ENCODE measurements at regions not wholly inside any gene's neighbourhood (a gene's known extent, or its start where the extent isn't known, plus 50 kb on each side); places are given as distances from the start of the nearest gene placed in this dataset.

DNA sequence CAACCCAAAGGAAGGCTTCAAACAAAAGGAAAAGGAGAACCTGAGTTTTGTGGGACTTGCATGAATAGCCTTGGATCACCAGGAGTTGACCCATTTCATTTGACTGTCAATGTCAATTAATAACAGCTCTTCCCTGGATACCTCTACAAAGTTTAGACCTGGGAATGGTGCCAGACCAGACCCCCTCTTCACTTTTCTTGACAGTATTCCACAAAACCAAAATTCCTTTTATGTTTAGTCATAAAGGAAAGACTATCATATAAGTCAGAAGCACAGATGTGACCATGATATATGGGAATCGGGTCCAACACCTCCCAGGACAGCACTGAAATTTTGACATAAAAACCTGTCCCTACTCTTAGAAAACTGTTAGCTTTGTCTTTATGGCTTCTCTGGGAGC is 191.8 kb downstream of the LYPLAL1 start (continued):
- TF ChIP-seq, protein P1, sequence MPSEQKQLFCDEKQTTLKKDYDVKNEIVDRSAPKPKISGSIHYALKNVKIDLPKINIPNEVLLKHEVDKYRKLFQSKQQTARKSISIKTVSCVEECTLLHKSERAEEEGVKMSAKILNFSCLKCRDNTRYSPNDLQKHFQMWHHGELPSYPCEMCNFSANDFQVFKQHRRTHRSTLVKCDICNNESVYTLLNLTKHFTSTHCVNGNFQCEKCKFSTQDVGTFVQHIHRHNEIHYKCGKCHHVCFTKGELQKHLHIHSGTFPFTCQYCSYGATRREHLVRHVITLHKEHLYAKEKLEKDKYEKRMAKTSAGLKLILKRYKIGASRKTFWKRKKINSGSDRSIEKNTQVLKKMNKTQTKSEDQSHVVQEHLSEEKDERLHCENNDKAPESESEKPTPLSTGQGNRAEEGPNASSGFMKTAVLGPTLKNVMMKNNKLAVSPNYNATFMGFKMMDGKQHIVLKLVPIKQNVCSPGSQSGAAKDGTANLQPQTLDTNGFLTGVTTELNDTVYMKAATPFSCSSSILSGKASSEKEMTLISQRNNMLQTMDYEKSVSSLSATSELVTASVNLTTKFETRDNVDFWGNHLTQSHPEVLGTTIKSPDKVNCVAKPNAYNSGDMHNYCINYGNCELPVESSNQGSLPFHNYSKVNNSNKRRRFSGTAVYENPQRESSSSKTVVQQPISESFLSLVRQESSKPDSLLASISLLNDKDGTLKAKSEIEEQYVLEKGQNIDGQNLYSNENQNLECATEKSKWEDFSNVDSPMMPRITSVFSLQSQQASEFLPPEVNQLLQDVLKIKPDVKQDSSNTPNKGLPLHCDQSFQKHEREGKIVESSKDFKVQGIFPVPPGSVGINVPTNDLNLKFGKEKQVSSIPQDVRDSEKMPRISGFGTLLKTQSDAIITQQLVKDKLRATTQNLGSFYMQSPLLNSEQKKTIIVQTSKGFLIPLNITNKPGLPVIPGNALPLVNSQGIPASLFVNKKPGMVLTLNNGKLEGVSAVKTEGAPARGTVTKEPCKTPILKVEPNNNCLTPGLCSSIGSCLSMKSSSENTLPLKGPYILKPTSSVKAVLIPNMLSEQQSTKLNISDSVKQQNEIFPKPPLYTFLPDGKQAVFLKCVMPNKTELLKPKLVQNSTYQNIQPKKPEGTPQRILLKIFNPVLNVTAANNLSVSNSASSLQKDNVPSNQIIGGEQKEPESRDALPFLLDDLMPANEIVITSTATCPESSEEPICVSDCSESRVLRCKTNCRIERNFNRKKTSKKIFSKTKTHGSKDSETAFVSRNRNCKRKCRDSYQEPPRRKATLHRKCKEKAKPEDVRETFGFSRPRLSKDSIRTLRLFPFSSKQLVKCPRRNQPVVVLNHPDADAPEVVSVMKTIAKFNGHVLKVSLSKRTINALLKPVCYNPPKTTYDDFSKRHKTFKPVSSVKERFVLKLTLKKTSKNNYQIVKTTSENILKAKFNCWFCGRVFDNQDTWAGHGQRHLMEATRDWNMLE (tag by site-specific recombination; conservative IDR thresholded peaks at IDR 0.05; ENCODE audit: low read depth): no peak
- no peak for TF ChIP-seq ZBTB20 (tag by site-specific recombination; IDR thresholded peaks at IDR 0.05)
- TF ChIP-seq, protein P2, sequence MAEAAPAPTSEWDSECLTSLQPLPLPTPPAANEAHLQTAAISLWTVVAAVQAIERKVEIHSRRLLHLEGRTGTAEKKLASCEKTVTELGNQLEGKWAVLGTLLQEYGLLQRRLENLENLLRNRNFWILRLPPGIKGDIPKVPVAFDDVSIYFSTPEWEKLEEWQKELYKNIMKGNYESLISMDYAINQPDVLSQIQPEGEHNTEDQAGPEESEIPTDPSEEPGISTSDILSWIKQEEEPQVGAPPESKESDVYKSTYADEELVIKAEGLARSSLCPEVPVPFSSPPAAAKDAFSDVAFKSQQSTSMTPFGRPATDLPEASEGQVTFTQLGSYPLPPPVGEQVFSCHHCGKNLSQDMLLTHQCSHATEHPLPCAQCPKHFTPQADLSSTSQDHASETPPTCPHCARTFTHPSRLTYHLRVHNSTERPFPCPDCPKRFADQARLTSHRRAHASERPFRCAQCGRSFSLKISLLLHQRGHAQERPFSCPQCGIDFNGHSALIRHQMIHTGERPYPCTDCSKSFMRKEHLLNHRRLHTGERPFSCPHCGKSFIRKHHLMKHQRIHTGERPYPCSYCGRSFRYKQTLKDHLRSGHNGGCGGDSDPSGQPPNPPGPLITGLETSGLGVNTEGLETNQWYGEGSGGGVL (tag by site-specific recombination; IDR thresholded peaks at IDR 0.05): no peak
- TF ChIP-seq, protein P3, sequence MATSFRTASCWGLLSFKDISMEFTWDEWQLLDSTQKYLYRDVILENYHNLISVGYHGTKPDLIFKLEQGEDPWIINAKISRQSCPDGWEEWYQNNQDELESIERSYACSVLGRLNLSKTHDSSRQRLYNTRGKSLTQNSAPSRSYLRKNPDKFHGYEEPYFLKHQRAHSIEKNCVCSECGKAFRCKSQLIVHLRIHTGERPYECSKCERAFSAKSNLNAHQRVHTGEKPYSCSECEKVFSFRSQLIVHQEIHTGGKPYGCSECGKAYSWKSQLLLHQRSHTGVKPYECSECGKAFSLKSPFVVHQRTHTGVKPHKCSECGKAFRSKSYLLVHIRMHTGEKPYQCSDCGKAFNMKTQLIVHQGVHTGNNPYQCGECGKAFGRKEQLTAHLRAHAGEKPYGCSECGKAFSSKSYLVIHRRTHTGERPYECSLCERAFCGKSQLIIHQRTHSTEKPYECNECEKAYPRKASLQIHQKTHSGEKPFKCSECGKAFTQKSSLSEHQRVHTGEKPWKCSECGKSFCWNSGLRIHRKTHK (tag by site-specific recombination; IDR thresholded peaks at IDR 0.05): no peak

DNA sequence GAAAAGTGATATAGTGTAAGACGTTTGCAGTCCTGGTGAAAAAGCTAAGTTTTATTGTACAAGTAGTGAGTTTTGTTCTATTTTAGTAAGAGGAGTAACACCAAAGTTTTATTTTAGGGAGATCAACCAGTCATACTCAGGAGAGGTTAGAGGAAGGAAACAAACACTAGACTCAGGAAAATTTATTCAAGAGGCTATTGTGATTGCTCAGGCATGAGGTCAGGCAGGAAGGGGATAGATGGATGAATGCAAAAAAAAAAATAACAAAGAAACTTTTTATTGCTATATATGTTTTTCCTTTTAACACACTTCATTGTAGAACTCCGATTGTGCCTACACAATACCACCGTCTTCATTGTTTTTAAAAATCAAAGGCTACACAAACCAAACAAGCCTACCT is 189.0 kb downstream of the LYPLAL1 start:
- ChIA-PET CTCF (interaction anchor here (0.7 kb wide), 1 partner anchor 508 kb away, joined by 3 read pairs; no protein-coding TSS in a partner anchor), POLR2A (no interaction called here)
- TF ChIP-seq, protein P1 (tag by site-specific recombination; conservative IDR thresholded peaks at IDR 0.05; ENCODE audit: low read depth): no peak
- TF ChIP-seq KLF9 (tag by site-specific recombination; IDR thresholded peaks at IDR 0.05; ENCODE audit: low read depth) (no peak), SP2 (tag by site-specific recombination; IDR thresholded peaks at IDR 0.05) (no peak), ZNF701 (tag by site-specific recombination; IDR thresholded peaks at IDR 0.05) (no peak), ZNF146 (tag by site-specific recombination; IDR thresholded peaks at IDR 0.05) (no peak), ZNF394 (tag by site-specific recombination; IDR thresholded peaks at IDR 0.05; ENCODE audit: borderline replicate concordance) (no peak), ZNF768 (tag by site-specific recombination; IDR thresholded peaks at IDR 0.05) (no peak), ZFHX2 (tag by site-specific recombination; conservative IDR thresholded peaks at IDR 0.05) (no peak)
- TF ChIP-seq, protein P4, sequence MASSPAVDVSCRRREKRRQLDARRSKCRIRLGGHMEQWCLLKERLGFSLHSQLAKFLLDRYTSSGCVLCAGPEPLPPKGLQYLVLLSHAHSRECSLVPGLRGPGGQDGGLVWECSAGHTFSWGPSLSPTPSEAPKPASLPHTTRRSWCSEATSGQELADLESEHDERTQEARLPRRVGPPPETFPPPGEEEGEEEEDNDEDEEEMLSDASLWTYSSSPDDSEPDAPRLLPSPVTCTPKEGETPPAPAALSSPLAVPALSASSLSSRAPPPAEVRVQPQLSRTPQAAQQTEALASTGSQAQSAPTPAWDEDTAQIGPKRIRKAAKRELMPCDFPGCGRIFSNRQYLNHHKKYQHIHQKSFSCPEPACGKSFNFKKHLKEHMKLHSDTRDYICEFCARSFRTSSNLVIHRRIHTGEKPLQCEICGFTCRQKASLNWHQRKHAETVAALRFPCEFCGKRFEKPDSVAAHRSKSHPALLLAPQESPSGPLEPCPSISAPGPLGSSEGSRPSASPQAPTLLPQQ (tag by site-specific recombination; IDR thresholded peaks at IDR 0.05): no peak
- TF ChIP-seq, protein P5, sequence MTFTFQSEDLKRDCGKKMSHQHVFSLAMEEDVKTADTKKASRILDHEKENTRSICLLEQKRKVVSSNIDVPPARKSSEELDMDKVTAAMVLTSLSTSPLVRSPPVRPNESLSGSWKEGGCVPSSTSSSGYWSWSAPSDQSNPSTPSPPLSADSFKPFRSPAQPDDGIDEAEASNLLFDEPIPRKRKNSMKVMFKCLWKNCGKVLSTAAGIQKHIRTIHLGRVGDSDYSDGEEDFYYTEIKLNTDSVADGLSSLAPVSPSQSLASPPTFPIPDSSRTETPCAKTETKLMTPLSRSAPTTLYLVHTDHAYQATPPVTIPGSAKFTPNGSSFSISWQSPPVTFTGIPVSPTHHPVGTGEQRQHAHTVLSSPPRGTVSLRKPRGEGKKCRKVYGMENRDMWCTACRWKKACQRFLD (tag by site-specific recombination; IDR thresholded peaks at IDR 0.05): no peak
- Histone ChIP-seq H3K27ac (ENCODE audit: extremely low read depth, low read depth, low read length) (no peak overlapping the region), H3K4me3 (ENCODE audit: low read depth, low read length) (no peak overlapping the region), H3K4me1 (ENCODE audit: control insufficient read depth, insufficient read depth, low read length) (no peaks in the 10 kb centered on the region), H3K9me3 (ENCODE audit: control insufficient read depth, insufficient read depth, low read depth, low read length) (no peaks in the 10 kb centered on the region), H3K36me3 (ENCODE audit: control insufficient read depth in 2 of 2, insufficient read depth in 1 of 2, low read length in 2 of 2) (no peaks in the 10 kb centered on the region)
